Mucosa of gallbladder (tissue), 1 donor: ENCODE measurements at regions not wholly inside any gene's neighbourhood (a gene's known extent, or its start where the extent isn't known, plus 50 kb on each side); places are given as distances from the start of the nearest gene placed in this dataset.
"Not testable (repeated sequence)": the region's sequence is repeated elsewhere in the genome, so short reads cannot be mapped to it uniquely, and the experiment has no call there.

Source experiments
- DNase-seq: peaks from one replicate; pipeline ENCODE4 v3.0.0-alpha.2; 2020; ENCODE audit warnings: low spot score
- donor health status: DM: no; HTN: no; CAD: no.

GRCh38 chr3:167102071-167102470 is 278.0 kb downstream of the ZBBX start:
- no peak for DNase-seq

GRCh38 chr3:167100651-167101050 is 279.4 kb downstream of the ZBBX start:
- no peak for DNase-seq

GRCh38 chr3:167100200-167100599 is 279.9 kb downstream of the ZBBX start:
- no peak for DNase-seq

GRCh38 chr3:167095976-167096375 is 284.1 kb downstream of the ZBBX start:
- DNase-seq = no peak

- DNase-seq = no peak
Observed at GRCh38 chr3:167094632-167095031, 285.5 kb downstream of the ZBBX start.

GRCh38 chr3:167091226-167091625 is 288.9 kb downstream of the ZBBX start:
- DNase-seq = no peak

GRCh38 chr3:167084545-167084944 is 295.6 kb downstream of the ZBBX start:
- no peak for DNase-seq

- no peak for DNase-seq
Observed at GRCh38 chr3:167078070-167078622, 302.0 kb downstream of the ZBBX start.

GRCh38 chr3:167067787-167068161 is 312.3 kb downstream of the ZBBX start:
- DNase-seq = no peak

GRCh38 chr3:167066977-167067786 is 312.9 kb downstream of the ZBBX start:
- no peak for DNase-seq

- DNase-seq = no peak
Observed at GRCh38 chr3:167057581-167057980, 322.5 kb downstream of the ZBBX start.

- no peak for DNase-seq
Observed at GRCh38 chr3:167054926-167055325, 325.2 kb downstream of the ZBBX start.

GRCh38 chr3:167051421-167051820 is 328.7 kb downstream of the ZBBX start:
- no peak for DNase-seq

- no peak for DNase-seq
Observed at GRCh38 chr3:167033866-167034265, 346.2 kb downstream of the ZBBX start.

GRCh38 chr3:167032267-167032876 is 347.7 kb downstream of the ZBBX start:
- no peak for DNase-seq

GRCh38 chr3:167031364-167032049 is 348.6 kb downstream of the ZBBX start:
- DNase-seq = no peak

- DNase-seq = no peak
Observed at GRCh38 chr3:167030082-167030725, 349.9 kb downstream of the ZBBX start.

- not testable (repeated sequence) for DNase-seq
Observed at GRCh38 chr3:167019503-167019902, 360.6 kb downstream of the ZBBX start.

- DNase-seq = not testable (repeated sequence)
Observed at GRCh38 chr3:167018591-167019111, 361.4 kb downstream of the ZBBX start.

GRCh38 chr3:167012691-167013090 is 367.4 kb downstream of the ZBBX start:
- DNase-seq = no peak

- DNase-seq = no peak
Observed at GRCh38 chr3:167008791-167009190, 371.3 kb downstream of the ZBBX start.

- no peak for DNase-seq
Observed at GRCh38 chr3:167001374-167001773, 378.7 kb downstream of the ZBBX start.
